Fibroblast of lung (primary cell): ENCODE measurements at regions not wholly inside any gene's neighbourhood (a gene's known extent, or its start where the extent isn't known, plus 50 kb on each side); places are given as distances from the start of the nearest gene placed in this dataset.

Source experiments
- DNase-seq, 2 donors: peaks; one replicate each; pipeline versions ENCODE4 v3.0.0 to v3.0.0-alpha.2; 2010; ENCODE audit warnings: low read depth in 2 of 2
- H2AFZ ChIP-seq: 2 replicates; pipeline ENCODE4 v1.5.1; 2012; ENCODE audit warnings: low read length, control low read depth, inconsistent platforms
- H3K27ac ChIP-seq: 2 replicates; pipeline ENCODE4 v1.5.1; 2011; ENCODE audit warnings: low read length, control low read depth; ENCODE audit not compliant: insufficient read depth
- H3K27me3 ChIP-seq: 2 replicates; pipeline ENCODE4 v1.5.1; 2011; ENCODE audit warnings: mild to moderate bottlenecking, low read length; ENCODE audit not compliant: control insufficient read depth, insufficient read depth
- H3K36me3 ChIP-seq: 2 replicates; pipeline ENCODE4 v1.5.1; 2011; ENCODE audit warnings: low read length; ENCODE audit not compliant: control insufficient read depth, insufficient read depth
- H3K4me1 ChIP-seq: 2 replicates; pipeline ENCODE4 v1.5.1; 2011; ENCODE audit warnings: low read length; ENCODE audit not compliant: control insufficient read depth, insufficient read depth; ENCODE audit errors: extremely low read depth
- H3K4me2 ChIP-seq: 2 replicates; pipeline ENCODE4 v1.5.1; 2011; ENCODE audit warnings: low read length, control low read depth; ENCODE audit not compliant: insufficient read depth; ENCODE audit errors: extremely low read depth
- H3K4me3 ChIP-seq, 4 experiments: fragments of 200-600 bp in 1 of 4; sonication (generic) in 1 of 4; replicated peaks in 1 of 4; 2 replicates each; pipeline ENCODE4 v1.5.1; 2011 to 2016; ENCODE audit warnings: low read length in 4 of 4, low read depth in 3 of 4, mild to moderate bottlenecking in 3 of 4, control low read depth in 2 of 4, inconsistent platforms in 1 of 4, mixed read lengths in 1 of 4; ENCODE audit not compliant: insufficient read depth in 1 of 4; ENCODE audit errors: control extremely low read depth in 1 of 4
- H3K79me2 ChIP-seq: 2 replicates; pipeline ENCODE4 v1.5.1; 2012; ENCODE audit warnings: mild to moderate bottlenecking, low read length, inconsistent platforms; ENCODE audit not compliant: control insufficient read depth, insufficient read depth
- H3K9ac ChIP-seq: 2 replicates; pipeline ENCODE4 v1.5.1; 2011; ENCODE audit warnings: mild to moderate bottlenecking, low read length, control low read depth; ENCODE audit not compliant: insufficient read depth
- H3K9me3 ChIP-seq: 2 replicates; pipeline ENCODE4 v1.5.1; 2012; ENCODE audit warnings: low read depth, low read length; ENCODE audit not compliant: control insufficient read depth, insufficient read depth
- H4K20me1 ChIP-seq: 2 replicates; pipeline ENCODE4 v1.5.1; 2011; ENCODE audit warnings: low read length; ENCODE audit not compliant: control insufficient read depth, insufficient read depth; ENCODE audit errors: extremely low read depth
- CTCF ChIP-seq, 2 donors: IDR thresholded peaks in 1 of 2; conservative IDR thresholded peaks in 1 of 2; 1 replicate in 1 of 2; 2 replicates in 1 of 2; pipeline ENCODE4 v1.5.1; 2011 to 2012; ENCODE audit warnings: low read length in 2 of 2, control low read depth in 1 of 2, inconsistent platforms in 1 of 2, low read depth in 1 of 2, mild to moderate bottlenecking in 1 of 2
- EZH2 ChIP-seq: IDR thresholded peaks from 2 replicates; pipeline ENCODE4 v1.5.1; 2012; ENCODE audit warnings: low read length, control low read depth, mild to moderate bottlenecking; ENCODE audit errors: missing control alignments

- Histone ChIP-seq H3K27ac (no peak overlapping the region), H3K27me3 (no peaks in the 10 kb centered on the region), H2AFZ (no peak overlapping the region), H3K4me2 (no peak overlapping the region), H3K79me2 (no peaks in the 10 kb centered on the region), H3K9me3 (no peaks in the 10 kb centered on the region), H3K9ac (no peak overlapping the region), H3K4me3 (no peak overlapping the region), H3K36me3 (no peaks in the 10 kb centered on the region), H4K20me1 (no peaks in the 10 kb centered on the region), H3K4me1 (peaks cover 4% of the 10 kb centered on the region)
- DNase-seq = no peak
- TF ChIP-seq EZH2 (no peak), CTCF (conservative IDR thresholded peaks at IDR 0.05 in 1 of 2, IDR thresholded peaks at IDR 0.05 in 1 of 2; ENCODE audit: low read depth in 1 of 2, low read length in 2 of 2) (no peak)
These were observed 172.6 kb downstream of the TMTC3 start for GRCh38 chr12:88314706-88315105.

DNA sequence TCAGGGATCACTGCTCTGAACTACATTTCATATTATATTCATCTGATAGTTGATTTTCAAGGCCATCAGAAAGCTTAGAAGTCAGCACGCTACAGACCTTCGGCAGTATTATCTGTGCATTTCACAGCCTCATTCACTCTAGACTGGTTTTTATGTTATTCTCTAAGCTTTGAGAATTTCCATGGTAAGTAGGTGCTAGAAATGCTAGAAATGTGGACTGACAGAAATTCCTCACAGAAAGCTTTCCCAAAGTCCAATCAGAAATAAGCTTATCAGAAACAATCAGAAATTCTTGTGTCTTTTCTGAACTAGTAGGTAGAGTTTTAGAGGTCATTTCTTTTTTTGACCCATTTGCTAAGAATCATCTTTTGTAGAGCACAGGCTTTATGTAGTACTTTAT lies 176.6 kb downstream of the TMTC3 start:
- H3K9ac ChIP-seq = no peak overlapping the region
- no peaks in the 10 kb centered on the region for H3K79me2 ChIP-seq
- H2AFZ ChIP-seq = no peak overlapping the region
- no peaks in the 10 kb centered on the region for H3K4me1 ChIP-seq
- no peak overlapping the region for H3K4me3 ChIP-seq
- DNase-seq = no peak
- no peaks in the 10 kb centered on the region for H3K27me3 ChIP-seq
- no peak for TF ChIP-seq CTCF (conservative IDR thresholded peaks at IDR 0.05 in 1 of 2, IDR thresholded peaks at IDR 0.05 in 1 of 2; ENCODE audit: low read depth in 1 of 2, low read length in 2 of 2)
- TF ChIP-seq EZH2 = no peak
- H3K36me3 ChIP-seq = no peaks in the 10 kb centered on the region
- H3K9me3 ChIP-seq = no peaks in the 10 kb centered on the region
- no peak overlapping the region for H3K27ac ChIP-seq
- no peaks in the 10 kb centered on the region for H4K20me1 ChIP-seq
- no peak overlapping the region for H3K4me2 ChIP-seq

DNA sequence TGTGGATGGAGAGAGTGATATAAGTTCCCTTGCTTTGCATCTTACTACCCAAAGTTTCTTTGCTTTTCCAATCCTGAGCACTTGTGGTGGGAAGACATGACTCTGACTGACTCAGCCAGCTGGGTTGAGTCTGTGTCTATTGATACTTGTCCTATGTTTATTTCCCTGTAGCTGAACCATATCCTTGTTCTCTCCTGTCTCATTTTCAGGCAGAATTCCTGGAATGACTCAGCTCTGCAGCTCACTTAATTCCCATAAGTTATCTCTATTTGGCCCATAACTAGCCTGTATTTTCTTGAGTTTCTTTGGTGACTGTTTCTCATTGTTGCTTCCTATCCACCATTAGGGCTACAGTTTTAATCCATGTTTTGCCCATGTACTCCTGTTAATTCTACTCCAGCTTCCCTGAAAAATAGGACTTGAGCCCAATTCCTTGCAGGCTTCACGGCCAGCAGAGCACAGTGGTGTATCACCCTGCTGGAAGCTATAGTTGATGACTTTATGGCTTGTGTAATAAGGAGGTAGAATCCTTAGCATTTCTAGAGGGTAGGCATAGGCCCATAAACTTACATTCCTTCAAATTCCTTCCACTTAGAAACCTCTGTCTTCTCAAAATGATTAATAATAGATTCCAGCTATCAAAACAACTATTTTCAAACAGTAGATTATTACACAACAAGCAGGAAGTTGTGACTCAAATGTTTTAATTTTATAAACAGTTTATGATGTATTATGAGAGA lies 183.1 kb downstream of the TMTC3 start:
- Histone ChIP-seq H3K9me3 (no peaks in the 10 kb centered on the region), H3K27ac (peak overlapping the region; percentile 93), H3K9ac (no peak overlapping the region), H3K79me2 (no peaks in the 10 kb centered on the region), H3K4me1 (peaks cover 11% of the 10 kb centered on the region), H3K36me3 (no peaks in the 10 kb centered on the region), H3K4me2 (peak overlapping the region; percentile 76), H3K27me3 (no peaks in the 10 kb centered on the region), H4K20me1 (no peaks in the 10 kb centered on the region), H3K4me3 (peak overlapping the region in 1 of 4 experiments; percentile 1), H2AFZ (no peak overlapping the region)
- TF ChIP-seq EZH2 (no peak), CTCF (conservative IDR thresholded peaks at IDR 0.05 in 1 of 2, IDR thresholded peaks at IDR 0.05 in 1 of 2; ENCODE audit: low read depth in 1 of 2, low read length in 2 of 2) (peak in 1 of 2 donors; percentile 21)
- DNase-seq = peak; percentile 95 to 98
